Ovary (tissue), 3 donors: ENCODE measurements at regions not wholly inside any gene's neighbourhood (a gene's known extent, or its start where the extent isn't known, plus 50 kb on each side); places are given as distances from the start of the nearest gene placed in this dataset.

Source experiments
- POLR2A ChIP-seq: fragments of 450-650 bp; IDR thresholded peaks from one replicate; pipeline ENCODE4 v1.6.1; 2017; ENCODE audit warnings: antibody characterized with exemption, mild to moderate bottlenecking, moderate library complexity
- TF ChIP-seq, protein P1 (sequence below), 3 donors: fragments of 450-650 bp in 2 of 3; fragments of 200-600 bp in 1 of 3; IDR thresholded peaks; one replicate each; pipeline versions ENCODE4 v1.5.1 to v1.8.0; 2016 to 2022; ENCODE audit warnings: antibody characterized with exemption in 3 of 3, mild to moderate bottlenecking in 1 of 3
- donor health status: DM: no; HTN: no; CAD: no.

DNA sequence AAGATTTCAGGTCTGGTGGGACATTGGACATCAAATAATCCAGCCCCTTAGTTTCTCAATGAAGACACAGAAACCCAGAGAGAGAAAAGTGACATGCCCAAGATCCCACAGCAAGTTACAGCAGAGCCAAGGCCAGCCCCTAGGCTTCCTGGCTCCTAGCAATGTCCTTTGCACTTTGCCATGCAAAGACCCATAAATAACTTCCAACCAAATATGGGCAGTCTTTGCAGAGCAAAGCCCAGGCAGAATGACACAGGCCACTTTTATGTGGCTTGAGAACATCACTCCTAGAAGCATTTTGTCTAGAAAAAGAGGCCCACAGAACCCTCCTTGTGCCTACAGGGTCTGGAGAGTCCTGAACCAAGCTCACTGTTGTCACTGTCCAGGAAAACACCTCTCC is 78.1 kb upstream of the ATP6AP2 start:
- no peak for TF ChIP-seq POLR2A
- TF ChIP-seq, protein P1, sequence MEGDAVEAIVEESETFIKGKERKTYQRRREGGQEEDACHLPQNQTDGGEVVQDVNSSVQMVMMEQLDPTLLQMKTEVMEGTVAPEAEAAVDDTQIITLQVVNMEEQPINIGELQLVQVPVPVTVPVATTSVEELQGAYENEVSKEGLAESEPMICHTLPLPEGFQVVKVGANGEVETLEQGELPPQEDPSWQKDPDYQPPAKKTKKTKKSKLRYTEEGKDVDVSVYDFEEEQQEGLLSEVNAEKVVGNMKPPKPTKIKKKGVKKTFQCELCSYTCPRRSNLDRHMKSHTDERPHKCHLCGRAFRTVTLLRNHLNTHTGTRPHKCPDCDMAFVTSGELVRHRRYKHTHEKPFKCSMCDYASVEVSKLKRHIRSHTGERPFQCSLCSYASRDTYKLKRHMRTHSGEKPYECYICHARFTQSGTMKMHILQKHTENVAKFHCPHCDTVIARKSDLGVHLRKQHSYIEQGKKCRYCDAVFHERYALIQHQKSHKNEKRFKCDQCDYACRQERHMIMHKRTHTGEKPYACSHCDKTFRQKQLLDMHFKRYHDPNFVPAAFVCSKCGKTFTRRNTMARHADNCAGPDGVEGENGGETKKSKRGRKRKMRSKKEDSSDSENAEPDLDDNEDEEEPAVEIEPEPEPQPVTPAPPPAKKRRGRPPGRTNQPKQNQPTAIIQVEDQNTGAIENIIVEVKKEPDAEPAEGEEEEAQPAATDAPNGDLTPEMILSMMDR (IDR thresholded peaks at IDR 0.05) = no peak
